ENCODE measurements at regions not wholly inside any gene's neighbourhood (a gene's known extent, or its start where the extent isn't known, plus 50 kb on each side); places are given as distances from the start of the nearest gene placed in this dataset.

GRCh38 chr11:25988178-25988577, 343.8 kb upstream of the ANO3 start:
- in situ Hi-C loops (cut with HindIII; ENCODE audit: low sequenced_read_pairs) = no loop called here
- no peak for DNase-seq (ENCODE audit: low spot score)

GRCh38 chr11:25990406-25990805, 341.5 kb upstream of the ANO3 start:
- in situ Hi-C loops (cut with HindIII; ENCODE audit: low sequenced_read_pairs) = no loop called here
- DNase-seq (ENCODE audit: low spot score) = no peak

- in situ Hi-C loops (cut with HindIII; ENCODE audit: low sequenced_read_pairs) = no loop called here
- no peak for DNase-seq (ENCODE audit: low spot score)
These were observed 340.5 kb upstream of the ANO3 start for GRCh38 chr11:25991476-25991875.

- peak; percentile 54 for DNase-seq (ENCODE audit: low spot score)
- in situ Hi-C loops (cut with HindIII; ENCODE audit: low sequenced_read_pairs) = no loop called here
These were observed 339.6 kb upstream of the ANO3 start for GRCh38 chr11:25992294-25992693.

- in situ Hi-C loops (cut with HindIII; ENCODE audit: low sequenced_read_pairs) = no loop called here
- no peak for DNase-seq (ENCODE audit: low spot score)
These were observed 338.9 kb upstream of the ANO3 start for GRCh38 chr11:25993016-25993415.

GRCh38 chr11:26011474-26011873, 320.5 kb upstream of the ANO3 start:
- in situ Hi-C loops (cut with HindIII; ENCODE audit: low sequenced_read_pairs) = no loop called here
- no peak for DNase-seq (ENCODE audit: low spot score)

- in situ Hi-C loops (cut with HindIII; ENCODE audit: low sequenced_read_pairs) = no loop called here
- DNase-seq (ENCODE audit: low spot score) = no peak
These were observed 317.3 kb upstream of the ANO3 start for GRCh38 chr11:26014456-26015115.

- in situ Hi-C loops (cut with HindIII; ENCODE audit: low sequenced_read_pairs) = no loop called here
- DNase-seq (ENCODE audit: low spot score) = peak; percentile 54
These were observed 314.5 kb upstream of the ANO3 start for GRCh38 chr11:26017322-26017860.

- DNase-seq (ENCODE audit: low spot score) = peak; percentile 8
- in situ Hi-C loops (cut with HindIII; ENCODE audit: low sequenced_read_pairs) = no loop called here
These were observed 314.0 kb upstream of the ANO3 start for GRCh38 chr11:26017903-26018302.

- in situ Hi-C loops (cut with HindIII; ENCODE audit: low sequenced_read_pairs) = no loop called here
- DNase-seq (ENCODE audit: low spot score) = peak; percentile 2
These were observed 313.6 kb upstream of the ANO3 start for GRCh38 chr11:26018336-26018735.

GRCh38 chr11:26019386-26019785, 312.5 kb upstream of the ANO3 start:
- in situ Hi-C loops (cut with HindIII; ENCODE audit: low sequenced_read_pairs) = no loop called here
- no peak for DNase-seq (ENCODE audit: low spot score)

GRCh38 chr11:26021017-26021416, 310.9 kb upstream of the ANO3 start:
- in situ Hi-C loops (cut with HindIII; ENCODE audit: low sequenced_read_pairs) = no loop called here
- DNase-seq (ENCODE audit: low spot score) = no peak

GRCh38 chr11:26023057-26023456, 308.9 kb upstream of the ANO3 start:
- in situ Hi-C loops (cut with HindIII; ENCODE audit: low sequenced_read_pairs) = no loop called here

GRCh38 chr11:26025676-26026075, 306.3 kb upstream of the ANO3 start:
- in situ Hi-C loops (cut with HindIII; ENCODE audit: low sequenced_read_pairs) = no loop called here
- DNase-seq (ENCODE audit: low spot score) = no peak

More at GRCh38 chr11:26023057-26023456, 308.9 kb upstream of the ANO3 start:
- DNase-seq (ENCODE audit: low spot score) = no peak

- in situ Hi-C loops (cut with HindIII; ENCODE audit: low sequenced_read_pairs) = no loop called here
- DNase-seq (ENCODE audit: low spot score) = no peak
These were observed 305.9 kb upstream of the ANO3 start for GRCh38 chr11:26026078-26026477.

GRCh38 chr11:26027887-26028286, 304.0 kb upstream of the ANO3 start:
- in situ Hi-C loops (cut with HindIII; ENCODE audit: low sequenced_read_pairs) = no loop called here
- DNase-seq (ENCODE audit: low spot score) = no peak

- no peak for DNase-seq (ENCODE audit: low spot score)
- in situ Hi-C loops (cut with HindIII; ENCODE audit: low sequenced_read_pairs) = no loop called here
These were observed 303.5 kb upstream of the ANO3 start for GRCh38 chr11:26028393-26028911.

GRCh38 chr11:26030399-26030798, 301.5 kb upstream of the ANO3 start:
- in situ Hi-C loops (cut with HindIII; ENCODE audit: low sequenced_read_pairs) = no loop called here

GRCh38 chr11:26032241-26032640, 299.7 kb upstream of the ANO3 start:
- DNase-seq (ENCODE audit: low spot score) = no peak
- in situ Hi-C loops (cut with HindIII; ENCODE audit: low sequenced_read_pairs) = no loop called here

More at GRCh38 chr11:26030399-26030798, 301.5 kb upstream of the ANO3 start:
- no peak for DNase-seq (ENCODE audit: low spot score)

- no peak for DNase-seq (ENCODE audit: low spot score)
- in situ Hi-C loops (cut with HindIII; ENCODE audit: low sequenced_read_pairs) = no loop called here
These were observed 296.2 kb upstream of the ANO3 start for GRCh38 chr11:26035696-26036095.

GRCh38 chr11:26037716-26038115, 294.2 kb upstream of the ANO3 start:
- no peak for DNase-seq (ENCODE audit: low spot score)
- in situ Hi-C loops (cut with HindIII; ENCODE audit: low sequenced_read_pairs) = no loop called here
